ENCODE measurements at regions not wholly inside any gene's neighbourhood (a gene's known extent, or its start where the extent isn't known, plus 50 kb on each side); places are given as distances from the start of the nearest gene placed in this dataset.
"Not testable (repeated sequence)": the region's sequence is repeated elsewhere in the genome, so short reads cannot be mapped to it uniquely, and the experiment has no call there.

GRCh38 chr12:72839696-72840095 is 567.5 kb downstream of the TRHDE start:
- peak in 2 of 3 donors; percentile 49 to 86 for DNase-seq (ENCODE audit: low read depth in 2 of 3, low spot score in 2 of 3)

GRCh38 chr12:72863671-72864070 is 591.5 kb downstream of the TRHDE start:
- DNase-seq (ENCODE audit: low read depth in 2 of 3, low spot score in 2 of 3): no peak

- no peak for DNase-seq (ENCODE audit: low read depth in 2 of 3, low spot score in 2 of 3)
Observed at GRCh38 chr12:72865921-72866320, 593.8 kb downstream of the TRHDE start.

- DNase-seq (ENCODE audit: low read depth in 2 of 3, low spot score in 2 of 3): no peak
Observed at GRCh38 chr12:72869024-72869423, 596.9 kb downstream of the TRHDE start.

GRCh38 chr12:72872238-72872887 is 600.2 kb downstream of the TRHDE start:
- DNase-seq (ENCODE audit: low read depth in 2 of 3, low spot score in 2 of 3): no peak

- no peak for DNase-seq (ENCODE audit: low read depth in 2 of 3, low spot score in 2 of 3)
Observed at GRCh38 chr12:72872996-72873395, 600.8 kb downstream of the TRHDE start.

GRCh38 chr12:72876092-72876491 is 603.9 kb downstream of the TRHDE start:
- DNase-seq (ENCODE audit: low read depth in 2 of 3, low spot score in 2 of 3): no peak

GRCh38 chr12:72888693-72889092 is 616.5 kb downstream of the TRHDE start:
- no peak for DNase-seq (ENCODE audit: low read depth in 2 of 3, low spot score in 2 of 3)

- no peak for DNase-seq (ENCODE audit: low read depth in 2 of 3, low spot score in 2 of 3)
Observed at GRCh38 chr12:72889791-72890190, 617.6 kb downstream of the TRHDE start.

- DNase-seq (ENCODE audit: low read depth in 2 of 3, low spot score in 2 of 3): peak in 1 of 3 donors; percentile 28
Observed at GRCh38 chr12:72901685-72902084, 629.5 kb downstream of the TRHDE start.

GRCh38 chr12:72925716-72926115 is 653.5 kb downstream of the TRHDE start:
- no peak for DNase-seq (ENCODE audit: low read depth in 2 of 3, low spot score in 2 of 3)

- not testable (repeated sequence) for DNase-seq (ENCODE audit: low read depth in 2 of 3, low spot score in 2 of 3)
Observed at GRCh38 chr12:72931838-72932237, 659.7 kb downstream of the TRHDE start.

- no peak for DNase-seq (ENCODE audit: low read depth in 2 of 3, low spot score in 2 of 3)
Observed at GRCh38 chr12:72937486-72937885, 665.3 kb downstream of the TRHDE start.

- DNase-seq (ENCODE audit: low read depth in 2 of 3, low spot score in 2 of 3): no peak
Observed at GRCh38 chr12:72957454-72957853, 685.3 kb downstream of the TRHDE start.

GRCh38 chr12:72966684-72967083 is 694.5 kb downstream of the TRHDE start:
- DNase-seq (ENCODE audit: low read depth in 2 of 3, low spot score in 2 of 3): no peak

GRCh38 chr12:72974954-72975555 is 702.9 kb downstream of the TRHDE start:
- DNase-seq (ENCODE audit: low read depth in 2 of 3, low spot score in 2 of 3): no peak

GRCh38 chr12:72978999-72979398 is 706.8 kb downstream of the TRHDE start:
- no peak for DNase-seq (ENCODE audit: low read depth in 2 of 3, low spot score in 2 of 3)

- no peak for DNase-seq (ENCODE audit: low read depth in 2 of 3, low spot score in 2 of 3)
Observed at GRCh38 chr12:72982356-72982755, 710.2 kb downstream of the TRHDE start.

GRCh38 chr12:72986963-72987362 is 714.8 kb downstream of the TRHDE start:
- DNase-seq (ENCODE audit: low read depth in 2 of 3, low spot score in 2 of 3): no peak

GRCh38 chr12:72989458-72989947 is 717.3 kb downstream of the TRHDE start:
- no peak for DNase-seq (ENCODE audit: low read depth in 2 of 3, low spot score in 2 of 3)

- DNase-seq (ENCODE audit: low read depth in 2 of 3, low spot score in 2 of 3): not testable (repeated sequence)
Observed at GRCh38 chr12:72995029-72995428, 722.9 kb downstream of the TRHDE start.

GRCh38 chr12:72995616-72996015 is 723.4 kb downstream of the TRHDE start:
- no peak for DNase-seq (ENCODE audit: low read depth in 2 of 3, low spot score in 2 of 3)
